ENCODE measurements at regions not wholly inside any gene's neighbourhood (a gene's known extent, or its start where the extent isn't known, plus 50 kb on each side); places are given as distances from the start of the nearest gene placed in this dataset.
"Not testable (repeated sequence)": the region's sequence is repeated elsewhere in the genome, so short reads cannot be mapped to it uniquely, and the experiment has no call there.

GRCh38 chr2:52035391-52035790 is 1003.5 kb upstream of the NRXN1 start:
- H3K27me3 ChIP-seq (ENCODE audit: insufficient read depth in 3 of 3, low read length in 2 of 3), result no peaks in the 10 kb centered on the region
- H3K27ac ChIP-seq, result no peak overlapping the region
- ATAC-seq (no peak), DNase-seq (no peak)
- H3K9me3 ChIP-seq, result no peaks in the 10 kb centered on the region
- no peak overlapping the region for H3K4me3 ChIP-seq
- TF ChIP-seq, protein P1, sequence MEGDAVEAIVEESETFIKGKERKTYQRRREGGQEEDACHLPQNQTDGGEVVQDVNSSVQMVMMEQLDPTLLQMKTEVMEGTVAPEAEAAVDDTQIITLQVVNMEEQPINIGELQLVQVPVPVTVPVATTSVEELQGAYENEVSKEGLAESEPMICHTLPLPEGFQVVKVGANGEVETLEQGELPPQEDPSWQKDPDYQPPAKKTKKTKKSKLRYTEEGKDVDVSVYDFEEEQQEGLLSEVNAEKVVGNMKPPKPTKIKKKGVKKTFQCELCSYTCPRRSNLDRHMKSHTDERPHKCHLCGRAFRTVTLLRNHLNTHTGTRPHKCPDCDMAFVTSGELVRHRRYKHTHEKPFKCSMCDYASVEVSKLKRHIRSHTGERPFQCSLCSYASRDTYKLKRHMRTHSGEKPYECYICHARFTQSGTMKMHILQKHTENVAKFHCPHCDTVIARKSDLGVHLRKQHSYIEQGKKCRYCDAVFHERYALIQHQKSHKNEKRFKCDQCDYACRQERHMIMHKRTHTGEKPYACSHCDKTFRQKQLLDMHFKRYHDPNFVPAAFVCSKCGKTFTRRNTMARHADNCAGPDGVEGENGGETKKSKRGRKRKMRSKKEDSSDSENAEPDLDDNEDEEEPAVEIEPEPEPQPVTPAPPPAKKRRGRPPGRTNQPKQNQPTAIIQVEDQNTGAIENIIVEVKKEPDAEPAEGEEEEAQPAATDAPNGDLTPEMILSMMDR (IDR thresholded peaks at IDR 0.05), result no peak
- intact Hi-C loops (cut with DNase I), result no loop called here
- no peaks in the 10 kb centered on the region for H3K36me3 ChIP-seq (ENCODE audit: insufficient read depth in 1 of 2, low read depth in 1 of 2)
- 85 to 87% (median 87%) methylated on average over 1 of the region's 1 CpG for WGBS, 3 donors
- H3K4me1 ChIP-seq, result no peaks in the 10 kb centered on the region

- Histone ChIP-seq H3K4me1 (no peaks in the 10 kb centered on the region), H3K27ac (no peak overlapping the region), H3K27me3 (ENCODE audit: insufficient read depth in 3 of 3, low read length in 2 of 3) (no peaks in the 10 kb centered on the region), H3K9me3 (no peaks in the 10 kb centered on the region), H3K4me3 (no peak overlapping the region), H3K36me3 (ENCODE audit: insufficient read depth in 1 of 2, low read depth in 1 of 2) (no peaks in the 10 kb centered on the region)
- 45 to 58% (median 54%) methylated on average over 2 of the region's 2 CpGs for WGBS, 3 donors
- TF ChIP-seq, protein P1 (IDR thresholded peaks at IDR 0.05), result no peak
- no peak for DNase-seq
- ATAC-seq, result no peak
- intact Hi-C loops (cut with DNase I), result no loop called here
These were observed 1002.8 kb upstream of the NRXN1 start for GRCh38 chr2:52034706-52035105.

GRCh38 chr2:52022006-52022405 is 990.1 kb upstream of the NRXN1 start:
- intact Hi-C loops (cut with DNase I), result no loop called here
- Histone ChIP-seq H3K27ac (no peak overlapping the region), H3K4me3 (no peak overlapping the region), H3K4me1 (no peaks in the 10 kb centered on the region), H3K36me3 (ENCODE audit: insufficient read depth in 1 of 2, low read depth in 1 of 2) (no peaks in the 10 kb centered on the region), H3K9me3 (no peaks in the 10 kb centered on the region), H3K27me3 (ENCODE audit: insufficient read depth in 3 of 3, low read length in 2 of 3) (no peaks in the 10 kb centered on the region)
- WGBS, 3 donors, result 83 to 88% (median 87%) methylated on average over 3 of the region's 3 CpGs
- TF ChIP-seq, protein P1 (IDR thresholded peaks at IDR 0.05), result no peak
- ATAC-seq (no peak), DNase-seq (no peak)

- WGBS, 3 donors, result 79 to 91% (median 86%) methylated on average over 7 of the region's 7 CpGs
- Histone ChIP-seq H3K4me1 (no peaks in the 10 kb centered on the region), H3K27ac (no peak overlapping the region), H3K4me3 (no peak overlapping the region), H3K27me3 (ENCODE audit: insufficient read depth in 3 of 3, low read length in 2 of 3) (no peaks in the 10 kb centered on the region), H3K36me3 (ENCODE audit: insufficient read depth in 1 of 2, low read depth in 1 of 2) (no peaks in the 10 kb centered on the region), H3K9me3 (no peaks in the 10 kb centered on the region)
- TF ChIP-seq, protein P1 (IDR thresholded peaks at IDR 0.05), result no peak
- intact Hi-C loops (cut with DNase I), result no loop called here
- ATAC-seq (no peak), DNase-seq (no peak)
These were observed 985.8 kb upstream of the NRXN1 start for GRCh38 chr2:52017646-52018235.

DNA sequence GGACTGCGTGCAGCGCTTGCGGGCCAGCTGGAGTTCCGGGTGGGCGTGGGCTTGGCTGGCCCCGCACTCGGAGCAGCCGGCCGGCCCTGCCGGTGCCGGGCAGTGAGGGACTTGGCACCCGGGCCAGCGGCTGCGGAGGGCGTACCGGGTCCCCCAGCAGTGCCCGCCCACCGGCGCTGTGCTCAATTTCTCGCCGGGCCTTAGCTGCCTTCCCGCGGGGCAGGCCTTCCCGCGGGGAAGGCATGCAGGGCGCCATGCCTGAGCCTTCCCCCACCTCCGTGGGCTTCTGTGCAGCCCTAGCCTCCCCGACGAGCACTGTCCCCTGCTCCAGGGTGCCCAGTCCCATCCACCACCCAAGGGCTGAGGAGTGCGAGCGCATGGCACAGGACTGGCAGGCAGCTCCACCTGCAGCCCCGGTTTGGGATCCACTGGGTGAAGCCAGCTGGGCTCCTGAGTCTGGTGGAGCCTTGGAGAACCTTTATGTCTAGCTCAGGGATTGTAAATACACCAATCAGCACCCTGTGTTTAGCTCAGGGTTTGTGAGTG is 975.0 kb upstream of the NRXN1 start:
- WGBS, 3 donors, result 95 to 96% (median 96%) methylated on average over 19 to 32 of the region's 32 CpGs
- not testable (repeated sequence) for ATAC-seq

More for the DNA sequence above, 975.0 kb upstream of the NRXN1 start:
- DNase-seq; H3K27ac ChIP-seq; intact Hi-C loops (cut with DNase I); H3K36me3 ChIP-seq (ENCODE audit: insufficient read depth in 1 of 2, low read depth in 1 of 2); H3K9me3 ChIP-seq; H3K4me1 ChIP-seq; H3K27me3 ChIP-seq (ENCODE audit: insufficient read depth in 3 of 3, low read length in 2 of 3); H3K4me3 ChIP-seq: not testable (repeated sequence)

Data from psoas muscle (tissue), 7 donors.